ENCODE measurements at regions not wholly inside any gene's neighbourhood (a gene's known extent, or its start where the extent isn't known, plus 50 kb on each side); places are given as distances from the start of the nearest gene placed in this dataset.

GRCh38 chr20:57996936-57997890 is 231.2 kb downstream of the ANKRD60 start:
- no peak for TF ChIP-seq TAF1 (IDR thresholded peaks at IDR 0.05; ENCODE audit: borderline replicate concordance, insufficient read depth, low read length)
- TF ChIP-seq REST (IDR thresholded peaks at IDR 0.05; ENCODE audit: insufficient read depth in 1 of 2, low read depth in 2 of 2, low read length in 2 of 2), result no peak
